Left ventricle myocardium inferior (tissue), 1 donor: ENCODE measurements at regions not wholly inside any gene's neighbourhood (a gene's known extent, or its start where the extent isn't known, plus 50 kb on each side); places are given as distances from the start of the nearest gene placed in this dataset.

Source experiments
- DNase-seq: peaks from one replicate; pipeline ENCODE4 v3.0.0-alpha.2; 2020
- H3K27ac ChIP-seq: fragments of 200-600 bp; replicated peaks from 2 replicates; pipeline ENCODE4 v1.8.0; 2021
- H3K27me3 ChIP-seq: fragments of 200-600 bp; 2 replicates; pipeline ENCODE4 v1.8.0; 2021; ENCODE audit warnings: low read depth
- H3K36me3 ChIP-seq: fragments of 200-600 bp; 2 replicates; pipeline ENCODE4 v1.8.0; 2021
- H3K4me1 ChIP-seq: fragments of 200-600 bp; 2 replicates; pipeline ENCODE4 v1.8.0; 2021
- H3K4me3 ChIP-seq: fragments of 200-600 bp; 2 replicates; pipeline ENCODE4 v1.8.0; 2021; ENCODE audit warnings: mild to moderate bottlenecking, moderate library complexity
- H3K9me3 ChIP-seq: fragments of 200-600 bp; replicated peaks from 2 replicates; pipeline ENCODE4 v1.8.0; 2021
- CTCF ChIP-seq: fragments of 200-600 bp; IDR thresholded peaks from 2 replicates; pipeline ENCODE4 v1.8.0; 2021; ENCODE audit warnings: antibody characterized with exemption, mild to moderate bottlenecking, borderline replicate concordance
- intact Hi-C: fragments of 100-400 bp; cut with micrococcal nuclease; formaldehyde crosslinking; loops from one replicate; pipeline ENCODE4 v1.11.0; 2022
- donor health status: DM: no; HTN: yes; CAD: no; lungs with severe emphysema.

- Histone ChIP-seq H3K27ac (no peak overlapping the region), H3K36me3 (no peaks in the 10 kb centered on the region), H3K27me3 (peaks cover 6% of the 10 kb centered on the region), H3K4me1 (peaks cover 3% of the 10 kb centered on the region), H3K9me3 (no peaks in the 10 kb centered on the region), H3K4me3 (no peak overlapping the region)
- intact Hi-C loops: no loop called here
- no peak for DNase-seq
- no peak for TF ChIP-seq CTCF
Measured at GRCh38 chr18:77552945-77553344, 303.3 kb downstream of the GALR1 start.

GRCh38 chr18:77554061-77554460 is 304.4 kb downstream of the GALR1 start:
- no peaks in the 10 kb centered on the region for H3K9me3 ChIP-seq
- DNase-seq: no peak
- H3K27ac ChIP-seq: no peak overlapping the region
- H3K27me3 ChIP-seq: peaks cover 6% of the 10 kb centered on the region
- no peak for TF ChIP-seq CTCF
- H3K4me3 ChIP-seq: no peak overlapping the region
- intact Hi-C loops: no loop called here
- no peaks in the 10 kb centered on the region for H3K36me3 ChIP-seq
- H3K4me1 ChIP-seq: no peaks in the 10 kb centered on the region

- no peak overlapping the region for H3K27ac ChIP-seq
- no peaks in the 10 kb centered on the region for H3K4me1 ChIP-seq
- H3K27me3 ChIP-seq: peaks cover 6% of the 10 kb centered on the region
- no peaks in the 10 kb centered on the region for H3K36me3 ChIP-seq
- DNase-seq: no peak
- TF ChIP-seq CTCF: no peak
- no peaks in the 10 kb centered on the region for H3K9me3 ChIP-seq
- H3K4me3 ChIP-seq: no peak overlapping the region
- intact Hi-C loops: no loop called here
Measured at GRCh38 chr18:77557046-77557587, 307.5 kb downstream of the GALR1 start.

GRCh38 chr18:77559274-77559910 is 309.7 kb downstream of the GALR1 start:
- no peak for DNase-seq
- Histone ChIP-seq H3K4me3 (no peak overlapping the region), H3K27ac (no peak overlapping the region), H3K9me3 (no peaks in the 10 kb centered on the region), H3K36me3 (no peaks in the 10 kb centered on the region), H3K27me3 (peaks cover 4% of the 10 kb centered on the region), H3K4me1 (no peaks in the 10 kb centered on the region)
- intact Hi-C loops: no loop called here
- no peak for TF ChIP-seq CTCF

GRCh38 chr18:77560341-77560992 is 310.8 kb downstream of the GALR1 start:
- DNase-seq: no peak

More at GRCh38 chr18:77560341-77560992, 310.8 kb downstream of the GALR1 start:
- H3K9me3 ChIP-seq: no peaks in the 10 kb centered on the region
- H3K27ac ChIP-seq: no peak overlapping the region
- no peaks in the 10 kb centered on the region for H3K4me1 ChIP-seq
- no peaks in the 10 kb centered on the region for H3K36me3 ChIP-seq
- H3K27me3 ChIP-seq: no peaks in the 10 kb centered on the region
- no peak overlapping the region for H3K4me3 ChIP-seq
- no peak for TF ChIP-seq CTCF
- intact Hi-C loops: no loop called here
